ENCODE measurements at regions not wholly inside any gene's neighbourhood (a gene's known extent, or its start where the extent isn't known, plus 50 kb on each side); places are given as distances from the start of the nearest gene placed in this dataset.

GRCh38 chr7:9175871-9176270 is 742.5 kb downstream of the NXPH1 start:
- intact Hi-C loops (cut with DNase I) = no loop called here
- no peak for DNase-seq (ENCODE audit: low spot score)

DNA sequence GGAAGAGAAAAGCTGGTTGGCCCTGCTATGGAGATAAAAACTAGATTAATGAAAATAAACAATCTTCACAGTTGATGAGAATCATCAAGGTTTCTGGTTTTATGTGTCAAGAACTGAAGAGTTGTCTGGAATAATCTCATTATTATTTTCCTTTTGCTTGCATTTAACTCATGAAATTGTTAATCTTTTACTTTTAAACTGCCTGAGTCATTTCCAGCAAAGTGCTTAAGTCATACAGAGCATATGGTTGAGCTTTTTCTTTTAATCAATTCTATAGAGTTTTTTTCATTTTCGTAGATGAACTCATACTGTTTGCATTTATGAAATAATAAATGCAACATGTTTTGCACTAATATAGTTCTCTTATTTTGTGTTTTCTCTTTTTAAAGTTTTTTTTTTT is 747.9 kb downstream of the NXPH1 start:
- intact Hi-C loops (cut with DNase I) = loop anchor here in 1 of 2 donors (5.0 kb wide), 1 partner anchor 624 kb away; no protein-coding TSS in a partner anchor

DNA sequence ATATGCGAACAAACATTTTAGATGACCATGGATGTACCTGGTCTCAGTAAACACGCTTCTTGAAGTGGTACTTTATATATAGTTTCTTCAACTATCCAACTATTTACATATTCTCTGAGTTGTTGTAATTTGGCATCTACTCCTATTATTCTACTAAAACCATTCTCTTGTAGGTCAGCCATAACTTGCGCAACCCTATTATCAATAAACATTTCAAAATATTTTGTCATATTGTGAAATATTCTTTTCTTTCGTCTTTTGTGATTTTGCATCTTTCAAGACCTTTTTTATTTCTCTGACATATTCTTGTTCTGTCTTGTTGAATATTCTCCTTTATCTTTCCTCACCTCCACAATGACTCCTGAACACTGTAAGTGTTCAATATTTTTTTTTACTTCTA is 753.3 kb downstream of the NXPH1 start:
- DNase-seq (ENCODE audit: low spot score) = no peak
- intact Hi-C loops (cut with DNase I) = no loop called here

More for the DNA sequence above, 747.9 kb downstream of the NXPH1 start:
- DNase-seq (ENCODE audit: low spot score) = no peak

DNA sequence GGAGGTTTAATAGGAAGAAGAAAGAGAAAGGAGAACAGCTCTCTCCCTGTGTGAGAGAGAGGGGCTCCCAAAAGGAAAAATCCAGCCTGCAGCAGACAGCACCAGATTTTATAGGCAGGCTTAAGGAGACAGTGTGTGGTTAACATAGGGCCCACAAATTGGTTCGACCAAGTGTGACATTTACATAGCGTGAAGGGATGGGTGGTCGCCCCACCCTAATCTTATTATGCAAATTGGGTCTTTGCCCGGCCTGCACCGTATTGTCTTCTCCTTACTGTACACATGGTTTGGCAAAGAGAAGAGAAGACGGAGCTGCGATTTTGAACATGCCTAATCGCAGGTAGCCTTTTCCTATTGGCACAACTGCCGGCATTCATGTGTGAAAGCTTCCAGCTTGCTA is 756.3 kb downstream of the NXPH1 start:
- intact Hi-C loops (cut with DNase I) = no loop called here
- no peak for DNase-seq (ENCODE audit: low spot score)

DNA sequence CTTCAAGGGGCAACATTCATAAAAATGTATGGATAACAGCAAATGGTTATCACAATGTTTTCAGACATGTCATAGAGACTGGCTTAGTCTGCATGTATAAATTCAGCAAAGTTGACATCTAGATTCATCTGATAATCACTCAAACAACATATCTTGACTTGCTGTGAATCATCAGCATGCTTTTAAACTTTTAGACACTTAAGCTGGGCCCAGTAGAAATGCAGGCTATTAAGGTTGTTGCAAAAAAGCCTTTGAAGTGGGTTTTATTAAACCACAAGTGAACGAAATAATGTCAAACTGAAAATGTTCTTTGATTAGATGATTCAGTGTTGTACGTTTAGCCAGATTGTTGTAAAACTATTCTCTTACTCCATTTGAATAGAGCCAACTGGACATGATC is 759.6 kb downstream of the NXPH1 start:
- no peak for DNase-seq (ENCODE audit: low spot score)
- intact Hi-C loops (cut with DNase I) = no loop called here

GRCh38 chr7:9200626-9201025 is 767.2 kb downstream of the NXPH1 start:
- no peak for DNase-seq (ENCODE audit: low spot score)
- intact Hi-C loops (cut with DNase I) = no loop called here

GRCh38 chr7:9201928-9202327 is 768.5 kb downstream of the NXPH1 start:
- intact Hi-C loops (cut with DNase I) = no loop called here
- no peak for DNase-seq (ENCODE audit: low spot score)

DNA sequence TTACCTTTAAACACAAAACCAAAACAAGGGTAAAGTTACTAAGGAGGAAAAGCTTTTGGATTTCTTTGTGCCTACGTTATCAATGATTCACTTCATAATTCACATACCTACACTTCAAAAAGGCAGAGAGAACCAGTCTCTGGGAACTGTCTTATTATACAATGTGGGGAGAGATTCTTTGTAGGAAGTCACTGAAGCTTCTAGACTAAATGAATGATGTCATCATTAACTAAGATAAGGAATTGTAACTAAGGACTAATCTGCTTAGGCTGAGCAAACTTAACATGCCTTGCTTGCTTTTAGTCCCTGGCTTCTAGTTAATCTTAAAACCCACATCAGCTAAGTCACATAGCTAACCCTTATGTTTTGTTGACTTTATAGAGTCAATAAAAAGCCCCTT is 771.2 kb downstream of the NXPH1 start:
- intact Hi-C loops (cut with DNase I) = no loop called here
- no peak for DNase-seq (ENCODE audit: low spot score)

- no peak for DNase-seq (ENCODE audit: low spot score)
- intact Hi-C loops (cut with DNase I) = no loop called here
Measured at GRCh38 chr7:9210114-9210513, 776.7 kb downstream of the NXPH1 start.

- DNase-seq (ENCODE audit: low spot score) = no peak
- intact Hi-C loops (cut with DNase I) = no loop called here
Measured at GRCh38 chr7:9217204-9217603, 783.8 kb downstream of the NXPH1 start.

GRCh38 chr7:9226500-9226899 is 793.1 kb downstream of the NXPH1 start:
- intact Hi-C loops (cut with DNase I) = no loop called here
- no peak for DNase-seq (ENCODE audit: low spot score)

DNA sequence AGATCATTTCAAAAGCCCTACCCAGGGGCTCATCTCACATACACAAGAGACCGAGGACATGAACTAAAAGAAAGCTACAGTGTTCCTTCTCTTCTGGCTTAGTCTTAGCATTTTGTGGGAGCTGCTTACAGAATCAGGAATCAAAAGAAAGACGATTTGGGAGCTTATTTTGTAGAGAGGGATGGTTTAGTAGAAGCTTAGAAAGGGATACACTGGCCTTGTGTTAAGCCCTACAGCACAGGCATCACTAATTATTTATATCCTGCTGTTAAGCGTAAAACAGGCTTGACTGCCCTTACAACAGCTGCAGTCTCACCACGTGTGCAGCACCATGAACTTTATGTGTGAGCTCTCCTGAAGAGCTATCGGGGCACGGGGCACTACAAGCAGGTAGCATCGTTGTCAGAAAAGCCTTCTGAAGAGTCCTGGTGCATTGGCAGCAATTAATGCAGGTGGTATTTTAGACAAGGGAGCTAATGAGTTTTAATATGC is 798.3 kb downstream of the NXPH1 start:
- intact Hi-C loops (cut with DNase I) = no loop called here

GRCh38 chr7:9240001-9240400 is 806.6 kb downstream of the NXPH1 start:
- no peak for DNase-seq (ENCODE audit: low spot score)
- intact Hi-C loops (cut with DNase I) = no loop called here

More for the DNA sequence above, 798.3 kb downstream of the NXPH1 start:
- no peak for DNase-seq (ENCODE audit: low spot score)

GRCh38 chr7:9241826-9242225 is 808.4 kb downstream of the NXPH1 start:
- intact Hi-C loops (cut with DNase I) = no loop called here
- no peak for DNase-seq (ENCODE audit: low spot score)

DNA sequence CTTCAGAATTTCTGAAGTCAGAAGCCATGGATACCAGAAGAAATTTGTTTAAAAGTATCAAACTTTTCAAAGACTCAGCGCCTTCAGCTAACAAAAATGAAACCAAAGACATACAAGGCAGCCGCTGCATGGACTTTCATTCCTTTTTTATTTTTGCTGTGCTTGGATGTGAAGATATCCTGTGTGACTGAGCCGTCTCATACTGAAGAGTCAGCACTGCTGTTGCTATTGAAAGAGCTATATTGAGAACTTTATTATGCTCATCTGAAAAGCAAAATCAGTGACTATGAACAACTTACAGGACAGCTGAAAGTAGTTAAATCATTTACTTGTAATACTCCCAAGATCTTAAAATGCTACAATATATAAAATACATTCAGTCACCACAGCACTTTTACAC is 809.2 kb downstream of the NXPH1 start:
- no peak for DNase-seq (ENCODE audit: low spot score)
- intact Hi-C loops (cut with DNase I) = no loop called here

DNA sequence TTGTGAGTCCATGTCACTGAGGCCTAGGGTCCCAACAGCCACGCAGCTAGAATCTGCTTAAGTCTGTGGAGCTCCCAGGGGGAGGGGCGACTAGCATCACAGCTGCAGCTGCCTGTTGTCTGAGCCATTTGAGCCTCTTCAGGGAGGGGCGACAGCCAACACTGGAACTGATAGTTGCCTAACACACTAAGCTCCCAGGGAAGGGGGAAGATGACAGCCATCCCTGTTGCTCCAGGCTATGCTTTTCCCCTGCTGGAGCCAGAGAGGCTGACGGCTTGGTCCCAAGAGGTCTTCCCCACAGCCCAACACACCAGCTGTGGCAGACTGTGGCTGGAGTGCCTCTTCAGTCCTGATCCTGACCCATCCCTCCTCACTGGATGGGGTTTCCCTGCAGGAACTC is 817.5 kb downstream of the NXPH1 start:
- DNase-seq (ENCODE audit: low spot score) = no peak
- intact Hi-C loops (cut with DNase I) = no loop called here

DNA sequence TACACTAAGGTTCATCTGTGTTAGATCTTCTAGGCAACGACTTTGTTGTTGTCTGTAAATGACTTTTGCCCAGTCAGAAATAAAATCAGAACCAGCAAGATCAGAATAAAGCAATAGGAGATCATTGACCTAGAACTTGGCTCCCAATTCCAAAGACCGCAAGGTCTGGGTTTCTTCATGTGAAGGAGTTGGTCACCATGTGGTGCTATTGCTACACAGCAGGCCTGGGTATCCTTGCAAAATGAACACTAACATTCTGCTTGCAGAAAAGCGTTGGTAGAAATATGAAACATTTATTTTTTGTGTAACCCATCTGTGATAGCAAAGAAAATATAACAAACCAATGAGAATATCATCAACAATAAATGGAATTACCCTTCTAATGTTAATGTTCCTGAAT is 831.0 kb downstream of the NXPH1 start:
- intact Hi-C loops (cut with DNase I) = no loop called here
- DNase-seq (ENCODE audit: low spot score) = no peak

DNA sequence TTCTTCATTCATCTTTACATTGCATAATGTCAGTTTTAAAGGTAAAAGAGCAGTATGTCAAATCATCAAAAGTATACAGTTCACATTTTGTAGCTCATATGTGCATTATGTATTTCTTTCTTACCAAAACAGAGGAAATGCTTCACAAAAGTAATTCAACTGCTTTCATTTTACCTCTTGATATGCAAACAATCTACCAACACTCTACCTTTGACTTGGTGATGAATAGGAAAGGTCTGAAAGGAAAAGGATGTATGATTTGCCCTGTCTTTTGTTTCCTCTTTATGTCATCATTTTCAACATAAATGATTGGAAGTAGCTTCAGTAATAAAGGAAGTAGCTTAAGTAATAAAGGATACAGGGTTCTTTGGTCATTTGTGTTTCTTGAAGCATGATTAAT is 846.7 kb downstream of the NXPH1 start:
- no peak for DNase-seq (ENCODE audit: low spot score)
- intact Hi-C loops (cut with DNase I) = no loop called here

DNA sequence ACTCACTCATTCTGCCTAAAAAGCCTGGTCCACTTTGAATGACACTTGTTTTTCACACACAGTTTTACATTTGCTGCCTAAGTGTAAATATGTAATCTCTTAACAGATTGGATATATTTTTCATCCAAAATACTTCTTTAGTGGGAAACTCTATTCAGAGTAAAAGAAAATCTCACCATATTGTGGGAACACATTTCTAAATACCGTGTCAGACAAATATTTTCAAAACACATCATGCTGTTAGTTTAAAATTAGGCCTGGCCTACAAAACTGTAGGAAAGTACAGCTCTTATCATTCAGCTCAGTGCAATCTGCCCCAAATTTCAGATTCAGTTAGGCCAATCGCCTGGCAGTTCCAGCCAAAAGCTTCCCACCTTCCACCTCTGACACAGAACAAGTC is 849.8 kb downstream of the NXPH1 start:
- intact Hi-C loops (cut with DNase I) = no loop called here

DNA sequence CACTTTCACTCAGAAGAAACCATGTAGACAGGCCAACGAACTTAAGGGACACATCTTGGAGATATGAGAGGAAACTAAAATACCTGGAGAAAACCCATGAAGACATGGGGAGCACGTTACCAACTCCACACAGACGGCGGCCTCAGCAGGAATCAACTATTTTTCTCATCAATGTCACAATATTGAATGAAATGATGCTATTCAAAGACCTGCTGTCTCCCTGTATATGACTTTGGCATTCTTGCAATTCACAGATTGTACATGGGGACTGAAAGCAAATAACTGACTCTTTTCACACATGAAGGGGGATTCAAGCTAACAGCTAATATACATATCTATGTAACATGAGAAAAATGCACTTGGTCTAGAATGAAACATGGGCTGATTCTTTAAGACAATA is 869.0 kb downstream of the NXPH1 start:
- no peak for DNase-seq (ENCODE audit: low spot score)
- intact Hi-C loops (cut with DNase I) = no loop called here

More for the DNA sequence above, 849.8 kb downstream of the NXPH1 start:
- DNase-seq (ENCODE audit: low spot score) = no peak

DNA sequence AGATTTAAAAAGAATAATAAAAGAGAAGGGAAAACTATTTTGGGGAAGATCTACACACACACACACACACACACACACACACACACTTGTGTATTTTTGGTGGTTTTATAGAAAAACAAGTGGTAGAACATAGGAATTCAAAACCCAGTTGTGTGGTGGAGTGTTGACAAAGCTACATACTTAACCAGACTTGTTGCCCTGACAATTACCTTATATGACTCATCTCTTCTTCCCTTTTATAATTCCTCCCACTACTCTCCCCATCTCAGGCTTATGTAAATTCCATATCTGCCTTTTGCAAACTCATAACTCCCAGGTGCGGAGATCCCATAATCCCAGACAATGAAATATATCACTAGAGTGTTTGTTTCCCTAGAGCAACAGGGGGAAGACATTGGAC is 873.7 kb downstream of the NXPH1 start:
- intact Hi-C loops (cut with DNase I) = no loop called here

DNA sequence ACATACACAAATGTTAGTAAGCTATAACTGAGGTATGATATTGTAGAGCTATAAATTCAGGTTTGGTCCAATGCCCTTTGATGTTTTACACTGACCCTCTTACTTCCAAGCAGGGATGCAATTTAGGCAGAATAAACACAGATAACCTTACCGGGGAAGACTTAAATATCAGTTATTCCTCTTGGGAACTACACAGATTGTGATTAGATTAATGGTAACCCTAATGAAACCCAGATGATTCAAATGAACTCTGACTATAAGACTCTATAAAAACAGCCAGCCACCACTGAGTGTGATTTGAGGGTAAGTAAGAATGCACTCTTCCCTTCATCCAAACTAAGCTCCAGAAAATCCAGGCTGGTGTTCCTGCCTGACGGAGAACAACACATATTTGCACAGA is 891.1 kb downstream of the NXPH1 start:
- DNase-seq (ENCODE audit: low spot score) = no peak
- intact Hi-C loops (cut with DNase I) = no loop called here

More for the DNA sequence above, 873.7 kb downstream of the NXPH1 start:
- DNase-seq (ENCODE audit: low spot score) = no peak
